ENCODE measurements at regions not wholly inside any gene's neighbourhood (a gene's known extent, or its start where the extent isn't known, plus 50 kb on each side); places are given as distances from the start of the nearest gene placed in this dataset.
"Not testable (repeated sequence)": the region's sequence is repeated elsewhere in the genome, so short reads cannot be mapped to it uniquely, and the experiment has no call there.

GRCh38 chr20:30612344-30612743 lies 645.1 kb upstream of the DEFB115 start:
- H3K4me1 ChIP-seq: peaks cover 0 to 14% (median 0%) of the 10 kb centered on the region in 9 donors
- intact Hi-C loops (cut with DNase I): no loop called here
- ATAC-seq: no peak
- TF ChIP-seq CTCF (IDR thresholded peaks at IDR 0.05): no peak
- H3K4me3 ChIP-seq: no peak overlapping the region
- H3K27me3 ChIP-seq: no peaks in the 10 kb centered on the region
- no peak for DNase-seq
- 74 to 75% methylated on average over 1 of the region's 1 CpG for WGBS, 2 donors
- peaks cover 0 to 8% (median 4%) of the 10 kb centered on the region in 11 donors for H3K9me3 ChIP-seq
- H3K36me3 ChIP-seq: no peaks in the 10 kb centered on the region
- no peak overlapping the region for H3K27ac ChIP-seq

- H3K36me3 ChIP-seq; intact Hi-C loops (cut with DNase I); DNase-seq; H3K27ac ChIP-seq; ATAC-seq; H3K4me1 ChIP-seq; H3K4me3 ChIP-seq; H3K27me3 ChIP-seq; H3K9me3 ChIP-seq: not testable (repeated sequence)
- 85 to 86% methylated on average over 4 of the region's 4 CpGs for WGBS, 2 donors
These were observed 636.1 kb upstream of the DEFB115 start for GRCh38 chr20:30621346-30621745.

GRCh38 chr20:30624310-30624709 lies 633.2 kb upstream of the DEFB115 start:
- H3K4me3 ChIP-seq; H3K27ac ChIP-seq; H3K9me3 ChIP-seq; H3K4me1 ChIP-seq; ATAC-seq; DNase-seq; H3K36me3 ChIP-seq; H3K27me3 ChIP-seq; intact Hi-C loops (cut with DNase I): not testable (repeated sequence)
- WGBS, 2 donors: 78 to 83% methylated on average over 3 of the region's 3 CpGs

- H3K27ac ChIP-seq; H3K4me3 ChIP-seq; H3K36me3 ChIP-seq; H3K4me1 ChIP-seq; DNase-seq; intact Hi-C loops (cut with DNase I); H3K27me3 ChIP-seq; ATAC-seq; H3K9me3 ChIP-seq: not testable (repeated sequence)
- 67 to 69% methylated on average over 7 of the region's 7 CpGs for WGBS, 2 donors
These were observed 628.1 kb upstream of the DEFB115 start for GRCh38 chr20:30629376-30629775.

- H3K4me3 ChIP-seq: no peak overlapping the region
- WGBS, 2 donors: 70 to 81% methylated on average over 3 of the region's 3 CpGs
- TF ChIP-seq CTCF (IDR thresholded peaks at IDR 0.05): no peak
- peaks cover 0 to 4% (median 0%) of the 10 kb centered on the region in 7 donors for H3K27me3 ChIP-seq
- no peaks in the 10 kb centered on the region for H3K4me1 ChIP-seq
- ATAC-seq: no peak
- H3K27ac ChIP-seq: no peak overlapping the region
- DNase-seq: no peak
- H3K9me3 ChIP-seq: no peaks in the 10 kb centered on the region
- no peaks in the 10 kb centered on the region for H3K36me3 ChIP-seq
- intact Hi-C loops (cut with DNase I): no loop called here
These were observed 626.7 kb upstream of the DEFB115 start for GRCh38 chr20:30630761-30631160.

- H3K27me3 ChIP-seq; DNase-seq; H3K27ac ChIP-seq; ATAC-seq; H3K4me1 ChIP-seq; H3K36me3 ChIP-seq; intact Hi-C loops (cut with DNase I); H3K4me3 ChIP-seq; H3K9me3 ChIP-seq: not testable (repeated sequence)
- 60 to 64% methylated on average over 4 of the region's 4 CpGs for WGBS, 2 donors
These were observed 626.1 kb upstream of the DEFB115 start for GRCh38 chr20:30631261-30631789.

GRCh38 chr20:30632773-30633172 lies 624.7 kb upstream of the DEFB115 start:
- intact Hi-C loops (cut with DNase I): loop anchor here in 1 of 10 donors (2.0 kb wide), 1 partner anchor 22 kb away; no protein-coding TSS in a partner anchor
- DNase-seq, H3K9me3 ChIP-seq, H3K4me1 ChIP-seq, H3K27me3 ChIP-seq, H3K4me3 ChIP-seq, H3K27ac ChIP-seq, H3K36me3 ChIP-seq, ATAC-seq: not testable (repeated sequence)
- 70 to 75% methylated on average over 1 of the region's 1 CpG for WGBS, 2 donors

- DNase-seq; H3K4me3 ChIP-seq; ATAC-seq; H3K27me3 ChIP-seq; H3K9me3 ChIP-seq; H3K27ac ChIP-seq; intact Hi-C loops (cut with DNase I); H3K36me3 ChIP-seq; H3K4me1 ChIP-seq: not testable (repeated sequence)
- 53% methylated on average over 4 of the region's 4 CpGs for WGBS, 2 donors
These were observed 615.9 kb upstream of the DEFB115 start for GRCh38 chr20:30641522-30641921.

- intact Hi-C loops (cut with DNase I); ATAC-seq; H3K27me3 ChIP-seq; H3K36me3 ChIP-seq; H3K4me3 ChIP-seq; H3K4me1 ChIP-seq; DNase-seq; H3K27ac ChIP-seq: not testable (repeated sequence)
- WGBS, 2 donors: 85 to 87% methylated on average over 4 of the region's 4 CpGs
- H3K9me3 ChIP-seq: peaks cover 0 to 16% (median 0%) of the 10 kb centered on the region in 11 donors
These were observed 596.5 kb upstream of the DEFB115 start for GRCh38 chr20:30660982-30661381.

GRCh38 chr20:30668418-30668817 lies 589.0 kb upstream of the DEFB115 start:
- DNase-seq; H3K4me3 ChIP-seq; H3K4me1 ChIP-seq; H3K27me3 ChIP-seq; H3K36me3 ChIP-seq; intact Hi-C loops (cut with DNase I); H3K27ac ChIP-seq; ATAC-seq; H3K9me3 ChIP-seq: not testable (repeated sequence)
- WGBS, 2 donors: 57 to 65% methylated on average over 2 of the region's 2 CpGs

Data from heart right ventricle (tissue), 16 donors.